Breast epithelium (tissue), 4 donors: ENCODE measurements at regions not wholly inside any gene's neighbourhood (a gene's known extent, or its start where the extent isn't known, plus 50 kb on each side); places are given as distances from the start of the nearest gene placed in this dataset.
A peak's percentile ranks its signal among the peaks of the same experiment; 100 is the strongest.

ENCODE experiments used
- DNase-seq, 2 donors: peaks; one replicate each; pipeline ENCODE4 v3.0.0-alpha.2; 2019; ENCODE audit warnings: low spot score in 2 of 2
- H3K27ac ChIP-seq, 2 donors: fragments of 200-600 bp; sonication (generic) in 1 of 2; one replicate each; pipeline ENCODE4 v1.5.1; 2016 to 2019; ENCODE audit warnings: mild to moderate bottlenecking in 1 of 2
- H3K27me3 ChIP-seq, 2 donors: fragments of 200-600 bp; sonication (generic) in 1 of 2; one replicate each; pipeline versions ENCODE4 v1.5.1 to v1.6.0; 2017 to 2019; ENCODE audit warnings: control low read depth in 1 of 2, mild to moderate bottlenecking in 1 of 2
- H3K36me3 ChIP-seq: fragments of 200-600 bp; one replicate; pipeline ENCODE4 v1.5.1; 2019
- H3K4me1 ChIP-seq, 2 donors: fragments of 200-600 bp; sonication (generic); one replicate each; pipeline ENCODE4 v1.5.1; 2016 to 2019; ENCODE audit warnings: control low read depth in 1 of 2
- H3K4me3 ChIP-seq, 3 donors: fragments of 200-600 bp; sonication (generic); 1 replicate in 2 of 3; 2 replicates in 1 of 3; pipeline ENCODE4 v1.5.1; 2016 to 2019; ENCODE audit warnings: mild to moderate bottlenecking in 3 of 3, moderate library complexity in 2 of 3
- H3K9me3 ChIP-seq, 2 donors: fragments of 200-600 bp; sonication (generic) in 1 of 2; one replicate each; pipeline ENCODE4 v1.5.1; 2016 to 2019; ENCODE audit warnings: control low read depth in 1 of 2
- POLR2A ChIP-seq: fragments of 450-650 bp; IDR thresholded peaks from one replicate; pipeline ENCODE4 v1.6.1; 2016; ENCODE audit warnings: antibody characterized with exemption, mild to moderate bottlenecking, moderate library complexity
- POLR2AphosphoS5 ChIP-seq, 3 donors: sonication (generic); formaldehyde crosslinking; IDR thresholded peaks; one replicate each; pipeline ENCODE4 v1.6.1; 2017; ENCODE audit warnings: antibody characterized with exemption in 3 of 3
- intact Hi-C: fragments of 100-400 bp; cut with DNase I; formaldehyde crosslinking; loops from one replicate; pipeline ENCODE4 v1.15.1; 2023; ENCODE audit warnings: low total_unique reads
- TF ChIP-seq, protein P1 (sequence below), 3 donors: fragments of 450-650 bp; IDR thresholded peaks; one replicate each; pipeline ENCODE4 v1.5.1; 2016 to 2017; ENCODE audit warnings: antibody characterized with exemption in 3 of 3, mild to moderate bottlenecking in 3 of 3, moderate library complexity in 3 of 3

DNA sequence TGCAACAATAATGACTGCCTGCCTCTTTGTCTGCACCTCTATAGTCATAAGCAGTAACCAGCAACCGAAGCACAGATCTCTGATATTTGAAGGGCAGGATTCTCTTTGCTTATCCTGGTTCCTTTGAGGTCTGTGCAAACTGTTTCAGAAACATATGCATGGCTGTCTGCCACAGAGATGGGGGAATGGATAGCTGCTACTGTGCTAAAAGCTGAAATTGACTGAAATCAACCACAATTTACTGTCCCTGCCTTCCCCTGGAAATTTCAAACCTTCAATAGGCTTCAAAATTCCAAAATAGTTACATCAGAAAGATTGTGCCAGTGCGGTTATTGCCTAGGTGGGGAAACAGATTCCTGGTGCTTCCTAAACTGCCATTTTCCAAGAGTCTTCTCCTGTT, 136.8 kb upstream of the GORAB start:
- H3K9me3 ChIP-seq = no peaks in the 10 kb centered on the region
- no peak overlapping the region for H3K4me3 ChIP-seq
- intact Hi-C loops = no loop called here
- no peak overlapping the region for H3K27ac ChIP-seq
- TF ChIP-seq POLR2AphosphoS5 (IDR thresholded peaks at IDR 0.05) (no peak), POLR2A (no peak)
- TF ChIP-seq, protein P1, sequence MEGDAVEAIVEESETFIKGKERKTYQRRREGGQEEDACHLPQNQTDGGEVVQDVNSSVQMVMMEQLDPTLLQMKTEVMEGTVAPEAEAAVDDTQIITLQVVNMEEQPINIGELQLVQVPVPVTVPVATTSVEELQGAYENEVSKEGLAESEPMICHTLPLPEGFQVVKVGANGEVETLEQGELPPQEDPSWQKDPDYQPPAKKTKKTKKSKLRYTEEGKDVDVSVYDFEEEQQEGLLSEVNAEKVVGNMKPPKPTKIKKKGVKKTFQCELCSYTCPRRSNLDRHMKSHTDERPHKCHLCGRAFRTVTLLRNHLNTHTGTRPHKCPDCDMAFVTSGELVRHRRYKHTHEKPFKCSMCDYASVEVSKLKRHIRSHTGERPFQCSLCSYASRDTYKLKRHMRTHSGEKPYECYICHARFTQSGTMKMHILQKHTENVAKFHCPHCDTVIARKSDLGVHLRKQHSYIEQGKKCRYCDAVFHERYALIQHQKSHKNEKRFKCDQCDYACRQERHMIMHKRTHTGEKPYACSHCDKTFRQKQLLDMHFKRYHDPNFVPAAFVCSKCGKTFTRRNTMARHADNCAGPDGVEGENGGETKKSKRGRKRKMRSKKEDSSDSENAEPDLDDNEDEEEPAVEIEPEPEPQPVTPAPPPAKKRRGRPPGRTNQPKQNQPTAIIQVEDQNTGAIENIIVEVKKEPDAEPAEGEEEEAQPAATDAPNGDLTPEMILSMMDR (IDR thresholded peaks at IDR 0.05) = no peak
- no peaks in the 10 kb centered on the region for H3K27me3 ChIP-seq
- no peaks in the 10 kb centered on the region for H3K4me1 ChIP-seq
- H3K36me3 ChIP-seq = no peaks in the 10 kb centered on the region
- DNase-seq = no peak

DNA sequence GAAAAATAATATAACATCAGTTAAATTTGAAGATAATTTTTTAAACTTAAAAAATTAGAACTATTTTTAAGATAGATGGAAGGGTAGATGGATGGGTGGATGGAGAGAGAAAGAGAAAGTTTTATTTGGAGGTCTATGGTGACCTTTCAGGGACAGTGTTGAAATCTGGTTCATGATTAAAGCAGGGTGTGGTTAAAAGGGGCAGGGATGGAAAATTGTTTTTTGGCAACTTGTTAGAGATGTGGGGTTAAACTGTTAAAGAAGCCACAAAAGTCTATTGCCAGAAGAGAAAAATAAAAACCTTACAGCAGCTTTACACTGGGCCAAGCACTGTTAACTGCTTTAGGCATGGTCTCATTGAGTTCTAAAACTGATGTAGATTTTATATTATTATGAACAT, 134.9 kb upstream of the GORAB start:
- no peak for DNase-seq
- Histone ChIP-seq H3K27me3 (no peaks in the 10 kb centered on the region), H3K4me1 (no peaks in the 10 kb centered on the region), H3K27ac (no peak overlapping the region), H3K9me3 (no peaks in the 10 kb centered on the region), H3K4me3 (no peak overlapping the region), H3K36me3 (no peaks in the 10 kb centered on the region)
- intact Hi-C loops = no loop called here
- TF ChIP-seq, protein P1 (IDR thresholded peaks at IDR 0.05) = no peak
- TF ChIP-seq POLR2AphosphoS5 (IDR thresholded peaks at IDR 0.05) (no peak), POLR2A (no peak)

DNA sequence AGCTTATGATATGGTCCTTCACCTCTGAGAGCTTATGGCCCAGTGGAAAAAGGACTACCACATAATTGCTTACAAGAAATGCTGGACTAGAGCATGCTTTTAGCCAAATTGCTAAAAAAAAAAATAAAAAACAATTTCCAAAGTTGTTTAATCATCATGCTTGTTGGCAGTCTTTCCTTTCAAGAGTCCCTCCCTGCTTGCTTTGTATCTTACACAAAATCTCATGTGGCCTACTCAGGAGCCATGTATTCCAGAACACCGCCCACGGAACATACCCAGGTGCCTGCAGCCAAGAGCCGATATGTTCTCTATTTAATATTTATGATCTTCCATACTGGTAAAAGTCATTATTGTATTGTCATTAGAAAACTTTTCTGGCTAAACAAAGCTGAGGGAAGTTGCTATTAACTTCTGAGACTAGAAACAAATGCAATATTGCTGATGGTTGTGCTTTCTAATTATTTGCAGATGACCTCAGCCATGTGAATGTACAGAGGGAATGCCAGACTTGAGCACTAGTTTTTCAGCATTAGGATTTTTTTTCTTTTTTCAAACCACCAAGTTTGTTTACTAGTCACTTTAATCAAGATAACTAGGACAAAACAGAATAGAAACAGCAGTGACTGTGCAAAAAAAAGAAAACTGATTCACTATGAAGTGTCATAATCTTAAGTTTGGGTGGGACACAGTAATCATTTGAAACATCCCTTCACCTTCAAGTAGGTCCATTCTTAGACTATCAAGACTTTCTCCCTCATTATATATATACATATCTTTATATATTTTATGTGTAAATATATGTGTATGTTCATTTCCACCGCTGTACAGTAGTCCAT, 129.3 kb upstream of the GORAB start:
- no peaks in the 10 kb centered on the region for H3K9me3 ChIP-seq
- H3K36me3 ChIP-seq = no peaks in the 10 kb centered on the region
- no peak overlapping the region for H3K4me3 ChIP-seq
- TF ChIP-seq POLR2A (no peak), POLR2AphosphoS5 (IDR thresholded peaks at IDR 0.05) (no peak)
- TF ChIP-seq, protein P1 (IDR thresholded peaks at IDR 0.05) = no peak
- no peaks in the 10 kb centered on the region for H3K4me1 ChIP-seq
- peak in 1 of 2 donors; percentile 19 for DNase-seq
- intact Hi-C loops = loop anchor here (10.0 kb wide), 2 partner anchors 1038 to 1088 kb away; partner anchors contain the start of genes BLZF1 and NME7
- no peaks in the 10 kb centered on the region for H3K27me3 ChIP-seq
- peak overlapping the region; percentile 43 to 65 for H3K27ac ChIP-seq

DNA sequence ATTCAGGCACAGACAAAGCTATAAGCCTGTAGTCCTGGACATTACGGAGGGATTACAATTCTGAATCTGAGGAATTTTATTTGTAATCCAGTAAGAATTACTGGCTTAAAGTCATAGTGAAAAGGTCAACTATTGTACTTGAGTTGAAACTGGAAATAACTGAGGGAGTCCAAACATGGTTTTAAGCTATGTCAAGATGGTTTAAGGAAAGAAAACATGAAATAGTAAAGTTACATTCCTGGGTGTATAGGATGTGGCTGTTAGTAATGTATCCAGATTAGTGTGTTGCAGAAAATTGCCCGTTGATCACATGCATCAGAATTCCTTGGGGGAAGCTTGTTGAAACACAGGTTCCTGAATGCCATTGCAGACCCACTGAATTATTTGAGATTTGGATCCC, 124.8 kb upstream of the GORAB start:
- H3K27me3 ChIP-seq = no peaks in the 10 kb centered on the region
- no peak for DNase-seq
- TF ChIP-seq POLR2AphosphoS5 (IDR thresholded peaks at IDR 0.05) = no peak
- TF ChIP-seq, protein P1 (IDR thresholded peaks at IDR 0.05) = no peak
- no peak overlapping the region for H3K27ac ChIP-seq
- H3K4me1 ChIP-seq = no peaks in the 10 kb centered on the region
- intact Hi-C loops = loop anchor here (10.0 kb wide), 2 partner anchors 1042 to 1092 kb away; partner anchors contain the start of genes BLZF1 and NME7
- H3K9me3 ChIP-seq = no peaks in the 10 kb centered on the region
- H3K4me3 ChIP-seq = no peak overlapping the region
- no peaks in the 10 kb centered on the region for H3K36me3 ChIP-seq

DNA sequence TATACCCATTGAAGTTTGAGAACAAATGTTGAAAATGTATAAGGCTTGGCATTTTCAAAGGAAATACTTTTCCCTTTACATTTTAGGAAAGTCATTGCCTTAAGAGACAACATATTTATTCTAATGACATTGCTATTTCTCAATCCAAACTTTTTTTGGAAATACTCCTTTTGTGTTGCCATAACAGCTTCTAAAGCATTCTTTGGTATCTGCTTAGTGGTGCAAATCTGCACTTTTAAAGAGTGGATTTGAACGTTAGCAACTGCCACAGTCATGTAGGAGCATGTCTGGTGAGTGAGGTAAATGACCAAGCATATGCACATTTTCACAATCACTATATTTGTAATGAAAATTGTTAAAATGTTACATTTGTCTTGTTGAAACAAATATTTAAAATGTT, 124.4 kb upstream of the GORAB start:
- Histone ChIP-seq H3K4me1 (no peaks in the 10 kb centered on the region), H3K27me3 (no peaks in the 10 kb centered on the region), H3K36me3 (no peaks in the 10 kb centered on the region), H3K27ac (no peak overlapping the region), H3K9me3 (no peaks in the 10 kb centered on the region), H3K4me3 (no peak overlapping the region)
- intact Hi-C loops = loop anchor here (10.0 kb wide), 2 partner anchors 1043 to 1093 kb away; partner anchors contain the start of genes BLZF1 and NME7
- DNase-seq = no peak
- TF ChIP-seq, protein P1 (IDR thresholded peaks at IDR 0.05) = no peak
- TF ChIP-seq POLR2A (no peak), POLR2AphosphoS5 (IDR thresholded peaks at IDR 0.05) (no peak)
